ENCODE measurements at regions not wholly inside any gene's neighbourhood (a gene's known extent, or its start where the extent isn't known, plus 50 kb on each side); places are given as distances from the start of the nearest gene placed in this dataset.
"Not testable (repeated sequence)": the region's sequence is repeated elsewhere in the genome, so short reads cannot be mapped to it uniquely, and the experiment has no call there.

DNA sequence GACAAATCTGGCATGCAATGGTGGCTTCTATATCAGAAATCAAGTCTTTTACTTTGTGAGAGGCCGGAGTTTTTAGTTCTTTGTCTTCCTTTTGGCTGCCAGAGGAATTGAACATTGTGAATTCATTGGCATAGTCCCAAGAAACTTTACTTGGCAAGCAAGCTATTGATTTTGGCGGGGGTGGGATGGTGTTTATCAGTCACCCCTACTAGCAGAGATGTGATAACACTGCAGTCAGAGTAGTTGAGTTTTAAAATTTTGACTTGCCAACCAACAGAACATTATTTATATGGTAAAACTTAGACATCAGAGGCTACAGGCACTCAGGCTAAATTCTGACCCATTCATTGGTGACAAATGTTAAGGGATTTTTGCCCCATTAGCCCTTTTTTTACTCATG lies 129.7 kb downstream of the FAM72C start:
- DNase-seq (ENCODE audit: low read depth, low spot score) = not testable (repeated sequence)

DNA sequence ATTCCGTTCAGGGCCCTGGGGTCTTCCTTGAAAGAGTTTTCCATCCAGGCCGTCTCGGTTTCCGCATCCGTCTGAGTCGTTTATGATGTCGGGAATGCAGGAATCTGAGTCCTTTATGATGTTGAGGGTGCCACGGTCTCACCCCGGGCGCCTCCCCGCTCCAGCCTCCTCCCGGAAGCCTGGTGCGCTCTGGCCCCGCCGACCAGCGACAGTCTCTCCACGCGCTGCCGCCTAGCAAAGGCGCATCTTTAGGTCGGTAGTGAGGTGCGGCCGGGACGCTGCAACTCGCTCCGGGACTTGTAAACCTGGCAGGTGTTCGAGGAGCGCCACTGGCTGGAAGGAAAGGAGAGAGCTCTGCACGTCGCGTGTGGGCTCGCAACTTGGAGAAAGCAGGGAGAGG lies 132.6 kb downstream of the FAM72C start:
- not testable (repeated sequence) for DNase-seq (ENCODE audit: low read depth, low spot score)

DNA sequence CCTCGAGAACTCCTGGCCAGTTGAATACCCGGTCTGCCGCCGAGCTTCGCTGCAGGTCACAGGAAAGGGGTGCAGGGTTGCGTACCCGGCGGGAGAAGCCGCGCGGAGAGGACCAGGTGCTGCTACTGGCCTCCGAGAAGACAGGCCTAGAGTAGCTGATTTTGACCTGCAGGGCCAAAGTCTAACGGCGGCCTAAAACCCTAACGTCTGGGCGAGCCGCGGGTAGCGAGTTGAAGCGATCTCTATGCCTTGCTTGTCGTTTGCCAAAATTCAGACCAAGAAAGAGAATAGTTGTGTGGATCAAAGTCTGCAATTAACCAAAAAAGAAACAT lies 133.2 kb downstream of the FAM72C start:
- not testable (repeated sequence) for DNase-seq (ENCODE audit: low read depth, low spot score)

DNA sequence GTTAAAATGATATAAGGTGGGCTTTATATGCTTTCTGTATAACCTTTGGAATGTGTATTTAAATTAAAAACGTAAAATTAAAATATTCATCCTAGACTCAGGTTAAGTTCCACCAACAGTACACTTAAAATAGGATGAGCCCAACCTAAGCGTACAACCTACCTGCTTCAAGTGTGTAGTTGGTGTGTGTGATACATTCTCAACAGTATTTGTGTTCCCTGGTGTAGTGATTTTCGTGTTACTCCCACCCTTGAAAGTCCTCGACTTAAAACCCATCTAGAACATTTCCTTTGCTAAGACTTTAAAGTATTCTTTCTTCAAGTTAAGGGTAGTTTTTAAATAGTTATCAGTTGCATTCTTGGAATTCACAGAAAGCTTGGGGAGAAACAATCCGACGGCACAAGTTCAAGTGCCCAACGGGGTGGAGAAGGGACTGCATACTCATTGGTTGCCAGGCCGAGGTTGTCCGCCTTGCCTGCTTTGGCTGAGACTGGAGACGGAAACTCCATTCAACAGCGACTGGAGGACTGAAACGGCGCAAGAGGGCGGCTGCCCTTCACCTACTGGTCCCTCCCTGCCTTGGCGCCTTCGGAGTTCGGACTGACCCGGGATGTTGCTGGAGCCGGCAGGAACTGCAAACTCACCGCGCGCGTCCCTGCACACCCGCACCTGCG lies 133.7 kb downstream of the FAM72C start:
- not testable (repeated sequence) for DNase-seq (ENCODE audit: low read depth, low spot score)

DNA sequence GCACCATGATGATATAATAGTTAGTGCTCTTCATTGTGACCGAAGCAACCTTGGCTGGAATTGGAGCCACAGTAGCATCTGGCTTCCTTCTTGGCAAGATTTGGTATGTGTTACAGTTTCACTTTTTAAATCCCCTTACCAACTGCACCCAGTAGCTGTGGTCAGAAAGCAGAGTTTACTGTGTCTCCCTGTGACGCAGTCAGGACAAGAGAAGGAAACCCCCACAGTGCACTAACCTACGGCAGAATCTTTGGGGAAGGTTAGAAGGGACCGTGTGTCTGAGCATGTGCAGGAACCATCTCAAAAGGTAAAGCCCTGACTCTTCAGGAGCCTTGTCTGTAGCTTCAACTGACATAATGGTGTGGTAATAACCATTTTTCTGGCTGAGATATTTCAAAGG lies 138.4 kb downstream of the FAM72C start:
- DNase-seq (ENCODE audit: low read depth, low spot score) = not testable (repeated sequence)

DNA sequence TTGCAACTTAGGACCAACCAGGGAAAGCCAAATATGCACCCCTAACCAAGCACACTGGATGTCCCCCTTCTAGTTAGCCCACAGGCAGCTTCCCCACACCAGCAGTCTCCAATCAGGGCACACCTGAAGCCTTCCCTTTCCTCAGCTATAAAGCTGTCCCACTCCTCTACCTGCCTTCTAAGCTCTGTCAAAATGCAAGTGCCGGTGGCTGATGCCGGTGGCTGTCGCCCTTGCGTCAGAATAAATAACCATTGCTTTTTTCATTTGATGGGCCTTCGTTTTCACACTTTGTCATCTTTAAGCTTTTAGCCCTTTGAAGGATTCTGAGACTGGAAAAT lies 139.4 kb downstream of the FAM72C start:
- not testable (repeated sequence) for DNase-seq (ENCODE audit: low read depth, low spot score)

- not testable (repeated sequence) for DNase-seq (ENCODE audit: low read depth, low spot score)
Measured at GRCh38 chr1:143831479-143832378, 140.1 kb downstream of the FAM72C start.

GRCh38 chr1:143826162-143826561 lies 145.6 kb downstream of the FAM72C start:
- not testable (repeated sequence) for DNase-seq (ENCODE audit: low read depth, low spot score)

GRCh38 chr1:143824266-143824665 lies 147.5 kb downstream of the FAM72C start:
- DNase-seq (ENCODE audit: low read depth, low spot score) = not testable (repeated sequence)

DNA sequence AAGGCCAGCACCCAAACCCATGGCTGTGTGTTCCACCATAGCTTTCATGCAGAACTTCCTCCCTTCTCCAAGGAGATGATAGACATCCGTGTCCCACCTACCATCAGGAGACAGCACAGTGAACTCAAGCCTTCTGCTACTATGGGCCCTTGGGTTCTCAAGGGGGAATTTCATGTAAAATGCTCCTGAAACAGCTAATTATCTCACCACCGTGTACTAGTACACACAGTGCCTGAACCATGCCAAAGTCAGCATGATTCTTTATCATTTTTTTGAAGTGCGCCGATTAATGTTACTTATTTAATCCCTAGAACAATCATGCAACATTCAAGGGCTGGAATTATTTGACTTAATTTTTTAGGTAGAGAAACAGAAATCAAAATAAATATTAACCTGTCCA lies 151.7 kb downstream of the FAM72C start:
- DNase-seq (ENCODE audit: low read depth, low spot score) = not testable (repeated sequence)

GRCh38 chr1:143816369-143816768 lies 155.4 kb downstream of the FAM72C start:
- DNase-seq (ENCODE audit: low read depth, low spot score) = not testable (repeated sequence)

GRCh38 chr1:143805374-143805773 lies 166.4 kb downstream of the FAM72C start:
- DNase-seq (ENCODE audit: low read depth, low spot score) = not testable (repeated sequence)

DNA sequence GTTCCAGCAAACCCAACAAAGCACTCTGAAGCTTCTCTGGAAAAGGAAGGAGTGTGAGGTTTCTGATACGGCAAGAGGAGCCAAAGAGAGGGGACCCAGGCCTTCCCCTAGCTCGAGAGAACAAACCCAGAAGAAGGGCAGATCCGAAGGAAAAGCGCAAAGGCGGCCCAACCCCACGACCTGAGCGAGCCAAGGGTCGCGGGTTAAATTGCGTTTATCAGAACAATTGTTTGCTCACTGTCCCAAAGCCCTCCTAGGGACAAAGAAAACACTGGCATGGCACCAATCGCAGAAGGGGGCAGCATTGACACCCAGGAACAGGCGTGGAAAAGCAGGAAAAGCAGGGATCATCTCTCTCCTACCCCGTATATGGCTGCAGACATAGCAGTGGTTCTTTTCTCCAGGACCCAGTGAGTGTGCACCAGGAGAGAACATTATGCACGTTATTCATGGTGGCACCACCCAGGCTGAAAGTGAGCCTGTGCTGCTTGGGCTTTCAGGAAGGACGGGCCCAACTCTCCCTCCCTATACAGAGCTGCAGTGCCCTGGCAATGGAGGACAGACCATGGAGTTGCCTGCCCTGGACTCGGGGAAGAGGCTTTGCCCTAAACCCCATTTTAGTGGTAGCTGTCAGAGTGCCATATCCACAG lies 167.0 kb downstream of the FAM72C start:
- DNase-seq (ENCODE audit: low read depth, low spot score) = not testable (repeated sequence)

DNA sequence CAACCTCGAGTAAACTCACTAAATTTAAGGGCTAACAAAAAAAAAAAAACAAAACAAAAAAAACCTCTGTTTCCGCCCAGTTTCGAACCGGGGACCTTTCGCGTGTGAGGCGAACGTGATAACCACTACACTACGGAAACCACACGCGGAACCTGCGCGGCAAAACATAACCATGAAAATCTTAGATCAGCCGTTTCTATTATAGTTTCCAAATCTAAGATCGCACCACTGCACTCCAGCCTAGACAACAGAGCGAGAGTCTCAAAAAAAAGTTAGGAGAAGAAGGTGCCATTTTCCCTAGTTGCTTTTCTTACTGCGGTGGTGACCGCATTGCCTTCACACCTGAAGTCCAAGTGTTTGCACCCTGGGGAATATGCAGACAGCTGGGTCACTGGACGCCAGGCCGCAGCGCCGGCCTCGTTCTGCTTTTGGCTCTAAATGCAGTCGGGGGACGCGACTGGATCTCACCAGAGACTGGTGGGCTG lies 167.8 kb downstream of the FAM72C start:
- not testable (repeated sequence) for DNase-seq (ENCODE audit: low read depth, low spot score)

- DNase-seq (ENCODE audit: low read depth, low spot score) = not testable (repeated sequence)
Measured at GRCh38 chr1:143803095-143803494, 168.7 kb downstream of the FAM72C start.

DNA sequence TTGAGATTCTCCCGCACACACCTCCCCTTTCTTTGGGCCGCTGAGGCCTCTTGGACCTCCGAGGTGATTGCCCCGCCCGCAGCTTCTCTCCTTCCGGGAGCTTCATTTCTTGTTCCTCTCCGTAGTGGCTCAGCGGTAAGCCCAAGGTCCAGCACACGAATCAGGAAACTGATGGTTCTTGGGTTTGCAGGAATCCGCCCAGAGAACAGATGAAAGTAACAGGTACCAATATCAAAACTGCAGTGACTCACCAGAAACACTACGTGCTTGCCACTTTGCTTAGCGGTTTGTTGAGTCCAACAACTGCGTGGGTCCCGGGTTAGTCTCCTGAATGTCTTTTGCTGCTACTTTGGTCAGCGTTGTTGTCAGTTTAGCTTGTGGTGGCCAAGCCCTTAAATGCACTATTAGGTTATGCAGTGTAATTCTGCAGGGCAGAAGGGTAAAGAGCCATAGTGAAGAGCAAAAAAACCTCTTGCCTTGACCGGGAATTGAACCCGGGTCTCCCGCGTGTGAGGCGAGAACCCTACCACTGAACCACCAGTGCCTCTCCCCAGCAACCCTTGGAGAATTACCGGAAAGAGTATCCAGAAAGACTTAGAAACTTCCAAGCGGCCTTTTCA lies 172.1 kb downstream of the FAM72C start:
- not testable (repeated sequence) for DNase-seq (ENCODE audit: low read depth, low spot score)

GRCh38 chr1:143796369-143796768 lies 175.4 kb downstream of the FAM72C start:
- not testable (repeated sequence) for DNase-seq (ENCODE audit: low read depth, low spot score)

GRCh38 chr1:143792047-143792937 lies 179.5 kb downstream of the FAM72C start:
- DNase-seq (ENCODE audit: low read depth, low spot score) = not testable (repeated sequence)

GRCh38 chr1:143786381-143786780 lies 185.4 kb downstream of the FAM72C start:
- DNase-seq (ENCODE audit: low read depth, low spot score) = not testable (repeated sequence)

DNA sequence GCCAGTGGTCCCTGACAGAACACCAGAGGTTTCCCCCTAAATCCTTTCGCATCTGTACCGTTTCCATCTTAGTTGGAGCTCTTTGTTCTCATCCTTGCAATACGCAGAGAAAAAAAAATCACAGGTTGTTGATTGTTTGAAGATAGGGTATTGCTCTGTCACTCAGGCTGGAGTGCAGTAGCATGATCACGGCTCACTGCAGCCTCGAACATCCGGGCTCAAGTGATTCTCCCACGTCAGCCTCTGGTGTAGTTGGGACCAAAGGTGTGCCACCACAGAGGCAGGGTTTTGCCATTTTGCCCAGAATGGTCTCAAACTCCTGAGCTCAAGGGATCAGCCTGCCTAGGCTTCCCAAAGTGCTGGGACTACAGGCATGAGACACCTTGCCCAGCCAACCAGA lies 185.9 kb downstream of the FAM72C start:
- DNase-seq (ENCODE audit: low read depth, low spot score) = not testable (repeated sequence)

Data from activated CD4-positive, CD25-positive, alpha-beta regulatory T cell treated with anti-CD3 and anti-CD28 coated beads, Interleukin-2, amount 50 U/mL, for 16 hours (primary cell).